ENCODE measurements at regions not wholly inside any gene's neighbourhood (a gene's known extent, or its start where the extent isn't known, plus 50 kb on each side); places are given as distances from the start of the nearest gene placed in this dataset.

GRCh38 chr18:2060086-2060485 lies 511.2 kb downstream of the METTL4 start (continued):
- TF ChIP-seq ZBTB33 (IDR thresholded peaks at IDR 0.05): no peak
- TF ChIP-seq RXRA (IDR thresholded peaks at IDR 0.05): no peak
- no peak for TF ChIP-seq RAD21 (IDR thresholded peaks at IDR 0.05)
- no peak for TF ChIP-seq JUND (IDR thresholded peaks at IDR 0.05)
- no peak for TF ChIP-seq EGR1 (IDR thresholded peaks at IDR 0.05; ENCODE audit: low read depth in 2 of 2)
- no peak for TF ChIP-seq MAX (IDR thresholded peaks at IDR 0.05)
- no peak for TF ChIP-seq ATF3 (IDR thresholded peaks at IDR 0.05)
- TF ChIP-seq SP1 (IDR thresholded peaks at IDR 0.05): no peak
- no peak for TF ChIP-seq FOXA1 (IDR thresholded peaks at IDR 0.05)
- no peak for TF ChIP-seq NR2F2 (IDR thresholded peaks at IDR 0.05)
- no peak for TF ChIP-seq HNF4A (conservative IDR thresholded peaks at IDR 0.05)

- WGBS: 71% methylated on average over 4 of the region's 4 CpGs
- no peak overlapping the region for H3K9ac ChIP-seq (ENCODE audit: low read depth in 1 of 2, low read length in 2 of 2)
- DNase-seq (ENCODE audit: low spot score): no peak
- H3K9me3 ChIP-seq (ENCODE audit: control insufficient read depth in 4 of 4, low read length in 3 of 4): no peaks in the 10 kb centered on the region
- TF ChIP-seq RXRA (IDR thresholded peaks at IDR 0.05): no peak
- TF ChIP-seq FOXA2 (IDR thresholded peaks at IDR 0.05): no peak
- TF ChIP-seq REST (IDR thresholded peaks at IDR 0.05): no peak
- no peak for TF ChIP-seq FOXA1 (IDR thresholded peaks at IDR 0.05)
- no peak for TF ChIP-seq MAX (IDR thresholded peaks at IDR 0.05)
- no peak for TF ChIP-seq RAD21 (IDR thresholded peaks at IDR 0.05)
- TF ChIP-seq ZBTB33 (IDR thresholded peaks at IDR 0.05): no peak
- no peak for TF ChIP-seq SP1 (IDR thresholded peaks at IDR 0.05)
- TF ChIP-seq JUND (IDR thresholded peaks at IDR 0.05): no peak
- no peaks in the 10 kb centered on the region for H3K4me1 ChIP-seq (ENCODE audit: control insufficient read depth in 4 of 4, insufficient read depth in 4 of 4, low read length in 3 of 4)
- no peaks in the 10 kb centered on the region for H3K27me3 ChIP-seq (ENCODE audit: control insufficient read depth in 4 of 4, insufficient read depth in 4 of 4, low read length in 3 of 4)
- H3K27ac ChIP-seq (ENCODE audit: low read depth in 1 of 2, low read length in 2 of 2): no peak overlapping the region
- H3K36me3 ChIP-seq (ENCODE audit: control insufficient read depth in 4 of 4, insufficient read depth in 3 of 4, low read depth in 1 of 4, low read length in 3 of 4): no peaks in the 10 kb centered on the region
- no peak overlapping the region for H3K4me3 ChIP-seq (ENCODE audit: low read depth in 1 of 3, low read length in 3 of 3)
Observed at GRCh38 chr18:2070631-2071030, 500.7 kb downstream of the METTL4 start.
